A172 (cell line): ENCODE measurements at regions not wholly inside any gene's neighbourhood (a gene's known extent, or its start where the extent isn't known, plus 50 kb on each side); places are given as distances from the start of the nearest gene placed in this dataset.

Experiments
- DNase-seq: peaks from one replicate; pipeline ENCODE4 v3.0.0-alpha.2; 2015; ENCODE audit warnings: low spot score

- DNase-seq, result no peak
These were observed 1797.8 kb upstream of the WWC1 start for GRCh38 chr5:166493612-166494011.

GRCh38 chr5:166497496-166498104 is 1793.8 kb upstream of the WWC1 start:
- no peak for DNase-seq

GRCh38 chr5:166499447-166500240 is 1791.8 kb upstream of the WWC1 start:
- peak; percentile 62 for DNase-seq

GRCh38 chr5:166503506-166503905 is 1787.9 kb upstream of the WWC1 start:
- no peak for DNase-seq

- no peak for DNase-seq
These were observed 1786.4 kb upstream of the WWC1 start for GRCh38 chr5:166505067-166505466.

- DNase-seq, result no peak
These were observed 1785.9 kb upstream of the WWC1 start for GRCh38 chr5:166505544-166505943.

GRCh38 chr5:166507810-166508425 is 1783.5 kb upstream of the WWC1 start:
- no peak for DNase-seq

GRCh38 chr5:166509085-166509484 is 1782.4 kb upstream of the WWC1 start:
- DNase-seq, result peak; percentile 42

- no peak for DNase-seq
These were observed 1773.5 kb upstream of the WWC1 start for GRCh38 chr5:166517976-166518375.

GRCh38 chr5:166523206-166523605 is 1768.2 kb upstream of the WWC1 start:
- DNase-seq, result no peak

- DNase-seq, result no peak
These were observed 1762.2 kb upstream of the WWC1 start for GRCh38 chr5:166529200-166529599.

GRCh38 chr5:166532456-166533220 is 1758.8 kb upstream of the WWC1 start:
- no peak for DNase-seq

GRCh38 chr5:166535641-166536040 is 1755.8 kb upstream of the WWC1 start:
- no peak for DNase-seq

GRCh38 chr5:166540156-166540555 is 1751.3 kb upstream of the WWC1 start:
- DNase-seq, result no peak

- DNase-seq, result no peak
These were observed 1740.1 kb upstream of the WWC1 start for GRCh38 chr5:166551384-166551783.

- DNase-seq, result no peak
These were observed 1737.7 kb upstream of the WWC1 start for GRCh38 chr5:166553778-166554177.

- DNase-seq, result no peak
These were observed 1729.7 kb upstream of the WWC1 start for GRCh38 chr5:166561759-166562158.

- no peak for DNase-seq
These were observed 1729.2 kb upstream of the WWC1 start for GRCh38 chr5:166562246-166562645.

GRCh38 chr5:166566725-166567124 is 1724.7 kb upstream of the WWC1 start:
- DNase-seq, result no peak

GRCh38 chr5:166570865-166571264 is 1720.6 kb upstream of the WWC1 start:
- DNase-seq, result no peak

- DNase-seq, result no peak
These were observed 1719.8 kb upstream of the WWC1 start for GRCh38 chr5:166571668-166572067.

- no peak for DNase-seq
These were observed 1715.1 kb upstream of the WWC1 start for GRCh38 chr5:166576323-166576722.
